SK-MEL-5 (cell line): ENCODE measurements at regions not wholly inside any gene's neighbourhood (a gene's known extent, or its start where the extent isn't known, plus 50 kb on each side); places are given as distances from the start of the nearest gene placed in this dataset.

Experiments used
- DNase-seq: peaks from one replicate; pipeline ENCODE4 v3.0.0-alpha.2; 2016; ENCODE audit warnings: low read depth, low spot score
- in situ Hi-C: cut with HindIII; loops from 2 replicates; pipeline ENCODE4 v1.10.0; 2016; ENCODE audit warnings: low sequenced_read_pairs, high pct_unique_total_duplicates, low pct_unique_long_range_greater_than_20kb

DNA sequence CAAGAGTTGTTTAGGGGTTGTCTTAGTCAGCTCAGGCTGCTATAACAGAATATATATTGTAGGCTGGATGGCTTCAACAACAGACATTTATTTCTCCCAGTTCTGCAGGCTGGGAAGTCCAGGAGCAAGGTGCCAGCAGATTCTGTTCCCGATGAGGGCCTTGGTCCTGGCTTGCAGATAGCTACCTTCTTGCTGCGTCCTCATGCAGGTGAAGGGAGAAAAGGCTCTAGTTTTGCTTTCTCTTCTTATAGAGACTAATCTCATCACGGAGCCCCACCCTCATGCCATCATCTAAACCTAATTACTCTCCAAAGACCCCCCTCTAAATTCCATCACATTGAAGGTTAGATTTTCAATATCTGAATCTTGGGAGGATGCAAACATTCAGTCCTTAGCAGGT is 246.0 kb upstream of the ANKRD55 start:
- in situ Hi-C loops, result no loop called here
- no peak for DNase-seq

DNA sequence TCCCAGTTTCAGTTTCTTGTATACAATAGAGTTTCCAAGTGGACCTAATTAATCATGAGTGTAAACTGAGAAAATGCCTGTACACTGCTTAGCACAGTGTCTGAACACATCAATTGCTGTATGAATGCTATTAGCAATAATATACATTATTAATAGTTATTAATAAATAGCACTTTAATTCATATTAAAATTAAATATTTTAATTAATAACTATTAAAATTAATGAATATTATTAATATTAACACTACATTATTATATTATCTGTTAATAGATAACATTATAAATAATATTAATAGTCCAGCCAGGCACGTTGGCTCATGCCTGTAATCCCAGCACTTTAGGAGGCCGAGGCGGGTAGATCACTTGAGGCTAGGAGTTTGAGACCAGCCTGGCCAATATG is 244.9 kb upstream of the ANKRD55 start:
- no peak for DNase-seq
- in situ Hi-C loops, result no loop called here

DNA sequence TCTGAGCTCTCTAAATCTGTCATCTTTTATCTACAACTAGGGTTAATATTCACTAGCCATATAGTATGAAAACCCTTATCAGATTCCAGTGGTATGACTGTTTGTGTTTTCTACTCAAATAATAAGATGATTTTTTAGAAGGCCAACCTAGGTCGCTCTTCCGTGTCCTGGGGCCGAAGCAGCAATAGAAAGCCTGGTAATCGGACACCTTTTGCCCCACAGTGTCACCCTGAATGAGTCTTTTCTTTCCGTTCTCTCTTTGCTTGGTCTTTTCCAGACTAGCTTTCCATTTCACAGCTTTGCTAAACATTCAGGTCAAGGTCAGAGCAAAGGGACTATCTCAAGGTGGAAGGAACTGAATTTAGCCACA is 243.3 kb upstream of the ANKRD55 start:
- peak; percentile 61 for DNase-seq
- in situ Hi-C loops, result no loop called here

DNA sequence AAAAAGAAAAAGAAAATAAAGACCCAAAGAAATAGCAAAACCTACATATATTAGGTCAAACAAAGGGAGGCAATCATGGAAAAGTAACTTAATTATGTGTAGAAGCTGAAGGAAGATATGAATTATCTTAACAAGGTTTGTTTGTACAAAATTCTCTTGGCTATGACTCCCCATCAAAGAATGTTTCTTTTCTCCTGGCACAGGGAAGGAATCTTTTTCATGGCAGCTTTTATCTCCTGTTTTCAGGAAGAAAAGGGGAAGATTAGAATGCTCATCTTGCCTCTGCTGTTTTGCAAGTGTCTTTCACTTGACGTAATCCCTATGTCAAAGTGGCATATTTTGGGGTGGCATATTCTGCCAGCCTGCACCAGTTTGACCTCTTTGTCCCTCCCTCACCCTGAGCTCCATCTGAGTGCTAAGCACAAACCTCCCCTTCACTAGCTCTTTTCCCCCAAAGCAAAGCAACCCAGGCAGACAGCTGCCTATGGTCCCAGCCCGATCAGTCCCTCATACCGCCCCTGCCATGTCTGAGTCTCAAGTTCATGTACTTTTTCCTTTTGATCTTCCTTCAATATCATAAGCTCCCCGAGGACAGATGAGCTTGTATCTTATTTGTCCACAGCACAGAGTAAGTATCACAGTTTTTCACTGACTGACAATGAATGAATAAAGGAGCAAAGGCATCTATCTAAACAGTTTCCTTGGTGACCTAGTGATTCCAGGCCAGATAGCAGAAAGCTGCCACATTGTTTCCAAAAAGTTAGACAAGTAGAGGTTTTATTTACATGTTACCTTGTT is 242.8 kb upstream of the ANKRD55 start:
- in situ Hi-C loops, result no loop called here
- peak; percentile 27 for DNase-seq

DNA sequence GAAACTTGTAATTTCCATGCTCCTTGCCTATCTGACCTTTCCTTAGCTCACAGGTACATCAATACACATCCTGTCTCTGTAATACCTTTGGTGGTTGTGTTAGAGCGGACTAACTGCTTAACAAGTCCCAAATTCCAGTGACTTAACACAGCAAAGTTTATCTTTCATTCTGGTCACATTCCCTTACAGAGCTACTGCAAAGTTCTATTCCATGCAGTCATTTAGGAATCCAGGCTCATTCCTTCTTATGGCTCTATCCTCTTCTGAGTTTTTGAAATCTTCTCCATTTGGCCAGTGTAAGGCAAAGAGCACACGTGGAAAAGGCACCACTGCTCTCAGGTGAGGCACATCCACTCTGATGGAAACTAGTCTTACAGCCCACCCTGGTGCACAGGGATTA is 238.6 kb upstream of the ANKRD55 start:
- in situ Hi-C loops, result no loop called here
- no peak for DNase-seq

DNA sequence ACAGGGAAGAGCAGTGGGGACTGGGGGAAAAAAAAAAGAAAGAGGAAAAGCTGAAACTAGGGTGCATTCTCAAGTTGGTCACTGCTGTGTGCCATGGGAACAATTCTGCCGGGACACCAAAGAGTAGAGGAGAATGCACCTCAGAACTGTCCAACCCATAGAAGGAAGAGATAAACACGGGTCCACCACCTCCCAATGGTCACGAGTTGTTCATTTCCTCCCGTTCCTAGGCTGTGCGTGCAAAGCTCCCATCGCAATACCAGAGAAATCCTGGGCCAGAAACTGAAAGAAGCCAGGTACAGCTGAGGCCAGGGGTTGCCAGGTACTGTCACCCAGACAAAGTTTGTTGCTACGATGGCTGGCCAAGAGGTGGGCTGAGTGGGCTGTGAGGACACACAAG is 236.9 kb upstream of the ANKRD55 start:
- in situ Hi-C loops, result no loop called here
- no peak for DNase-seq

DNA sequence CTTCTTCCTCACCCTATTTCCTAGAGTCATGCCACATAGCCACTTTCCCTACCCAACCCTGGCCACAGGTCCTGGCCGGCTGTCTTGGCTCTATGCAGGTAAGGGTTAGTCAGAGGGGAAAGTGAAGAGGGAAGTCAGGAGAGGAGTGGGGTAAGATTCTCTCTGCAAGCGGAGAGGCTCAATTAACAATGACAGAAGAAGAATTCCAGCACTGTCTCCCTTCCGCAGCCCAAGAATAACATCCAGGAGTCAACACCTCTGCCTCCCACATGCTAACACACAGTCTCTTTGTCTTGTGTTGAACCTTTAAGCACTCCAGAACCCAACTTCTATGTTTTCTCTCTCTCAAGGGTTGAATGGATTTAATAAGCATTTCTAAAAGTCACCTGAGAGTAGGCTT is 235.1 kb upstream of the ANKRD55 start:
- no peak for DNase-seq
- in situ Hi-C loops, result no loop called here

DNA sequence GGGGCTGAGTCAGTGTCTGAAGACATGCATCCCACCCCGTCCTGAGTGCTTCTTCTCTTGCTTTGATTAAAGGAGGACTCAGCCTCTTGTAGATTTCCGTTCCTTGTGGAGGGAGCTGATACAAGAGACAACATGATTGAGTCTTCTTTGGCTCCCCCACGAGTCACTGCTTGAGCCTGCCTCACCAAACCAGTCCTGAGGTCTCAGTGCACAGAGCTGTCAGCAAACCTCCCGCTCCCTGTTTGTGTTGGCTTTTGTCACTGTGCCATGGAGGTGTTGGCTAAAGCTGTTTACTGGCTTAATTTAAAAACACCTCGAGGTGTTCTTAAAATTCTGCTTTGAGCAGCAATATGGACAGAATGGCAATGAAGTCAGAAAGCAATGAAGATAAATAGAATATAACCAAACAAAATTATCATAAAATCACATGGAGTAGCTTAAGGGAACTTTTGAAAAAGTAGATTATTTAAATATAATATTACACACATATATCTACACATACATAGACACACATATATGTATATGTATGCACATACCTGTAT is 234.1 kb upstream of the ANKRD55 start:
- no peak for DNase-seq

DNA sequence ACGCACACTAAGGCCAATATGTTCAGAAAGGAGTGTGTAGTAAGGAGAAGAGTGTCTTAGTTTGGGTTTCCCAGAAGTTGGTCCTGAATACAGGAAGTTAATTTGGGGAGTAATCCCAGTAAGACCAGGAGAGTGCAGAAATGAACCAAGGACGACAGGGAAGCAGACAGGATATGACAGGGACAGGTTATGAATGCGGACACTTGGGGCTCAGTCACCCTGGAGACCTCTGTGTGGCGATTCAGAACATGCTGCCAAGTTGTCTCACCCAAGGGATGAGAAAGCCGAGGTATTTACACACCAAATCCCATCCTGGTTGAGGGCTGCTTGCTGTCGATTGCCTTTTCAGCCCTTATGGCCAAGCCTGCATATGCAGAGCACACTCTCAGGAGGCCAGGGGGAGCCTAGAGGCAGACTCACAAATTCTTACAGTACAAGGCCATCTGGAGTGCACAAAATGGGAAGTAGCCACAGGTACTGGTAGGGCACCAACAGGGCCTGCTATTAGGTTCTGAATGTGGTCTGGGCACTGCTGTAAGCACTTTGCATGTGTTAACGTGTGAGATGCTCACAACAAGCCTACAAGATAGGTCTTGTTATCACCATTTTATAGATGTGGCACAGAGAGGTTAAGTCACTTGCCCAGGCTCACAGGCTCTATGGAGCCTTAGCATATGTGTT is 233.1 kb upstream of the ANKRD55 start:
- in situ Hi-C loops, result no loop called here
- no peak for DNase-seq

More for the DNA sequence above, 234.1 kb upstream of the ANKRD55 start:
- in situ Hi-C loops, result no loop called here

DNA sequence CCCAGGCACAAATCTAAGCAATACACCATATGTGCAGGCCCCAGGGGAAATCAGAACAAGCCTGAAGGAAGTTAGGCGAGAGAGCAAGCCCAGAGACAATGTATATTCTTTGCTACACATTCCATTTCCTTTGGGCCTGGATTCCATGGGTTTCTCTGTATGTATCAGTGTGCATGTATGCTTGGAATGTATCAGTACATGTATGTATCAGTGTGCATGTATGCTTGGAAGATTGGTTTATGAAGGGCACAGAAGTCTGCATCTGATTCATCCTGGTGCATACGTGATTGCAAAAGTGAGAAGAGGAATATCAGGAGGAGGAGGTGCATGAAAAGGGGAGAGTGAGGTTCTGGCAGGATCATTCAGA is 232.6 kb upstream of the ANKRD55 start:
- in situ Hi-C loops, result no loop called here
- DNase-seq, result no peak

DNA sequence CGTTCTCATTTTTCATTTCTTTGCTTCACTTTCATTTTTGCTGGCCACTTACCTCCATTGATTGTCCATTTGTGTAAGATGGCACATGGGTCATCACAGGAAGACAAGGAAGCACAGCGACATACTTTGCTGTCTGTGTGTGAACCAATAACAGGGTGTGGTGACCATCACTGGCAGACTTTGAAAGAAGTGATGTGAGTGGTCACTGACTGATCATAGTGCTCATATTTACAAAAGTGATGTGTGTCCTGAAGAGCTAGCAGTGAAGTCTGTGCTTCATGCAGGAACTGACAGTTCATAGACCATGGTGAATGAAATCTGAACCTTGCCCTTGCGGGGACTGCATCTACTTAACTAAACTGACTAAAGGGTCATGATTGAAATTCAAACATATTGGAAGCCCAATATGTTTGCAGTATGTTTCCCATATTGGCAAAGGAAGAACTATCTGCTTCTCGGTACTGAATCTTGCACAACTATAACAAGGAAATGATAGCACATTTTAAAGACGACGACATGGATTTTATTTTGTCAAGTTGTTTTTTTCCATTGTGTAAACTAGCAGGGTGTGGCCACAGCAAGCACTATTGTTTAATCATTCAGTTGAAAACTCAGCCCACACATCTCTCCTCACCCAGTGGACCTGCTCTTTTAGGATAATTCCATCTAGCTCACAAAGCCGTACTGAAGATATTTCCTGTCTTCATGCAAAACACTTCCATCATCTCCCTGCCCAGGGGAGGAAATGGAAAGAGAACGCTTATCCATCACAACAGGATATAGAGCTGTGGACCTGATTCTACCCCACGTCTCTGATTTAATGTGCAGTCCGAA is 232.0 kb upstream of the ANKRD55 start:
- in situ Hi-C loops, result no loop called here

DNA sequence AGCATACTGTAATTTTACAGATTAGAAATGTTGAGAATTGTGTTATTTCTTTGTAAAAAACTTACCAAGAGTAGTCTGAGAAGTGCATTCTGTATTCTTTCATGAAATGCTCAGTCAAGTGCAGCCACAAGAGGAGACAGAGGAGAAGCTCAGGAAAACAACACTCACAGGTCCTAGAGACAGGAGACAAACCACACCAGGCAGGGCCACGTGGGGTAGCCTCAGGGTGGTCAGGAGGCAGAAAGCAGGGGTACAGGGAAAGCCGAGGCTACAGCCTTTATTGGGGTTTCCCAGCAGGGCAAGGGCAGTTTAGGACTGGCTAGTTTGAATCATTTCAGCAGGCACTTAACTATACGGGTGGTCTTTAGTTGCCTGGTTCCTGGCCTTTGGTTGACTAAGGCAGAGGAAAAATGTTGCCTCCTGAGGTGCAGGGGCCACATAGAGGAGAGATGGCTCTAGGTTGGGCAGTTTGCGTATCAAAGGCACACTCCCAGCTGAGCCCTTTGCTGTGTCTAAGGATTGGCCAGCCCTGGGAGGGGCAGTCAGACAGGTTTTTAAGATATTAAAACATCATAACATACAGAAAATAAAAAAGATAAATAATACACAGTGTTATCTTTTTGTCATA is 230.9 kb upstream of the ANKRD55 start:
- no peak for DNase-seq
- in situ Hi-C loops, result no loop called here

More for the DNA sequence above, 232.0 kb upstream of the ANKRD55 start:
- DNase-seq, result no peak

DNA sequence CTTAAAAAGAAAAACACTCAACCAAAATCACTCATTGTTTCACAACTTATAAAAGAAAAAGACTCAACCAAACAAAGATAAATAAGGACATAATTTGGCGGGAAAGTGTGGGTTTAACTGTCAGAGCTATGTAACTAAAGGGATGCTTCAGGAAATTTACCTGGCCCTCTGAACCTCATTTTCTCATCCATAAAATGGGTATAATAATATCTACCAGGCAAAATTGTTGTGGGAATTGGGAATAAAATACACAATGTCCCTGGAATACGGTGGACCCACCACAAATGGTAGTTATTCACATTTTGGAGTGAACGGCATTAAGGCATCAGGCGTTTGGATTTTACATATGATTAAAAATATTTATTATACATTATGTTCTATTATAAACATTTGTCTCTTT is 228.5 kb upstream of the ANKRD55 start:
- in situ Hi-C loops, result no loop called here
- no peak for DNase-seq

DNA sequence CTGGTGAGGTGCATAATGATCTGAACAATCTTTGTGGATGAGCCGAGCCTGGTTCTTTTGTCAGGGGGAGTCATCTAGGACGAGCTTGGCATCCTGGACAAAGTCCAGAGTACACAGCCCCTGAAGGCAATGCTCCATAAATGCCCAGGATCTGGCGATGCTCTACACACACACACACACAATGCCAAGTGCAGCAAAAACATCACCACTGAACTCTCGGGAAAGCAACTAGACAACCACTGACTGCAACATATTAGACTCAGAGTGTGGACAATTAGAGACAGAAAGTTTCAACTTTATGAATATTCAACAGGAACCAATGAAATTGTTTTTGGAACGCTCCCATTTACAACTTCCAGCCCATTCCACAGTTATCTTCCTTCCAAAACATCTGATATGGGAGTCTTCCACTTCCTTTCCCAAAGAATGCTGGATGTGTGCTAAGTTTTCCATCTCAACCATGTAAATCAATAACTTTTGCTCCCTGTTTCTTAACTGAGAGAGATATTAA is 227.6 kb upstream of the ANKRD55 start:
- DNase-seq, result no peak
- in situ Hi-C loops, result no loop called here

DNA sequence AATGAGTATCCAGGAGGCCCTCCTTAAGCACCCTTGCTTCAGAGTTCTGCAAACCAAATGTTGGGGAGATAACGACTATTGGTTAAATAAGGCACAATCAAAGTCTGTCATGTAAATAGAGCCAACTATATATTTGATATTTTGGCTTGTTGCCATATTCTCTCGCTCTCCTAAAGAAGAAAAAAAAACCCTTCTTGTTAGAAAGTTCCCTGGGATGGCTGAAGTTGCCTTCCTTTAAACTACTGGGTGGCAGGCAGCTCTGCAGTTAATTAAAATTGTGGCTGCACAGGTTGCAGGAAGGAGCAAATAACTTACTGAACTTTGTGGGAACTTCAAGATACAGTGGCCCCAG is 227.0 kb upstream of the ANKRD55 start:
- no peak for DNase-seq
- in situ Hi-C loops, result no loop called here

DNA sequence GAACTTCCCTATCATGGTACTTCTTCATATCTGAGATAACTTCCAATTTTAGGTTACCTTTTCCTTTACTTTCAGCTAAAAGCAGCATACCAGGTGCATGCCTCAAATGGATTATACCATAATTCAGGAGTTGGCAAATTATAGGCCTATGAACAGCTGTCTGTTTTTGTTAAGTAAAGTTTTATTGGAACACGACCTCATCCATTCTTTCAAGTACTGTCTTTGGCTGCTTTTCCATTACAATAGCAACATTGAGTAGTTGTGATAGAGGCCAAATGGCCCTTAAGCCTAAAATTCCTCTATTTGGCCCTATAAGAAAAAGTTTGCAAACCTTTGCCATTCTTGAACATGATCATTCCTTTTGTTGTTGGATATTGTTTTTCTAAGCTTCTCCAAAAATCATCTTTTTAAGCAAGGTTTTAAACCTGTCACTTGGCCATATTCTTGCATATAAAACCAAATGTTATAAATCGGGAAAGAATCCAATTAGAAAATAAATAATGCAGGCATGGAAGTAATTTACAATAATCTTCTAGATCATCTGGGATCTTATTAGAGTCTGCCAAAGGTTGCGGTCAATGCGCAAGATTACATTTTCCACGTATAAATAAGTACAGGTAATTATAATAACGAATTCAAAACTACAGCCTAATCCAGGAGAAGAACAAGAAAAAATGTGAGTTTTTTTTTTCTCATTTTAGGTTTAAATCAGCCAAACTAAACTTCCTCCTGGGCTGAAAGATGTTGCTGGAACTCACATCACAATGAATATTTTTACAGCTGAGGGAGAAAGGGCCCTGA is 226.5 kb upstream of the ANKRD55 start:
- in situ Hi-C loops, result no loop called here
- DNase-seq, result no peak
